GM13976 (cell line): ENCODE measurements at regions not wholly inside any gene's neighbourhood (a gene's known extent, or its start where the extent isn't known, plus 50 kb on each side); places are given as distances from the start of the nearest gene placed in this dataset.
A peak's percentile ranks its signal among the peaks of the same experiment; 100 is the strongest.

Experiments
- DNase-seq: peaks from one replicate; pipeline ENCODE4 v3.0.0; 2012; ENCODE audit warnings: low spot score
- CTCF ChIP-seq: IDR thresholded peaks from 2 replicates; pipeline ENCODE4 v1.5.1; 2012; ENCODE audit warnings: borderline replicate concordance, mild to moderate bottlenecking; ENCODE audit not compliant: insufficient read depth; ENCODE audit errors: extremely low read depth, missing control alignments, control extremely low read depth
- in situ Hi-C: fragments of 300-500 bp; cut with MboI; formaldehyde crosslinking; loops from one replicate; pipeline ENCODE4 v1.12.0; 2022; ENCODE audit warnings: low sequenced_read_pairs, mixed read lengths, inconsistent platforms; ENCODE audit not compliant: unreplicated experiment

GRCh38 chr3:106290304-106290997 is 421.6 kb upstream of the CBLB start:
- TF ChIP-seq CTCF, result no peak
- in situ Hi-C loops, result no loop called here
- DNase-seq, result no peak

- TF ChIP-seq CTCF, result no peak
- no peak for DNase-seq
- in situ Hi-C loops, result no loop called here
These were observed 424.3 kb upstream of the CBLB start for GRCh38 chr3:106293161-106293560.

- in situ Hi-C loops, result no loop called here
- TF ChIP-seq CTCF, result no peak
- no peak for DNase-seq
These were observed 425.3 kb upstream of the CBLB start for GRCh38 chr3:106294121-106294520.

GRCh38 chr3:106296062-106296461 is 427.2 kb upstream of the CBLB start:
- no peak for TF ChIP-seq CTCF
- no peak for DNase-seq
- in situ Hi-C loops, result no loop called here

- in situ Hi-C loops, result no loop called here
- DNase-seq, result peak; percentile 7
- TF ChIP-seq CTCF, result no peak
These were observed 430.7 kb upstream of the CBLB start for GRCh38 chr3:106299300-106300098.

- peak; percentile 36 for DNase-seq
- in situ Hi-C loops, result no loop called here
- no peak for TF ChIP-seq CTCF
These were observed 433.8 kb upstream of the CBLB start for GRCh38 chr3:106302451-106303221.
